ENCODE measurements at regions not wholly inside any gene's neighbourhood (a gene's known extent, or its start where the extent isn't known, plus 50 kb on each side); places are given as distances from the start of the nearest gene placed in this dataset.
"Not testable (repeated sequence)": the region's sequence is repeated elsewhere in the genome, so short reads cannot be mapped to it uniquely, and the experiment has no call there.

DNA sequence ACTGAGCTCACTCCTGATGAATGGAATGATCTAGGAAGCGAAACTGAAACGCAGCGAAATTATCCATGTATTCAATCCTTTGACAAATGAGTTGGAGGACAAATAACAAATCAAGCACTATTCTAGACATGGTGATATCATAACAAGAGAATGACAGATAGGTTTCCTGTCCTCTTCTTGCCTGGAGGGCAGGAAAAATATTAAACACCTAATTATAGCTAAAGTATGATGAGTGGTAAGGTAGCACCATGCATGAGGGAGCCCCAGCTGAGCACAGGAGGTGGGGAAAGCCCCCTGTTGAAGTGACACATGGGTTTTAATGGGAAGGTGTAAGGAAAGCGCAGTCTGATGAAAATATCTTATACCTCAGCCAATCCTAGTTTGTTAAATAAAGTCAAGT lies 225.2 kb downstream of the NPR3 start:
- H3K36me3 ChIP-seq (ENCODE audit: control insufficient read depth, insufficient read depth, low read length), result no peaks in the 10 kb centered on the region
- no peak for DNase-seq (ENCODE audit: low read depth)
- TF ChIP-seq, protein P1, sequence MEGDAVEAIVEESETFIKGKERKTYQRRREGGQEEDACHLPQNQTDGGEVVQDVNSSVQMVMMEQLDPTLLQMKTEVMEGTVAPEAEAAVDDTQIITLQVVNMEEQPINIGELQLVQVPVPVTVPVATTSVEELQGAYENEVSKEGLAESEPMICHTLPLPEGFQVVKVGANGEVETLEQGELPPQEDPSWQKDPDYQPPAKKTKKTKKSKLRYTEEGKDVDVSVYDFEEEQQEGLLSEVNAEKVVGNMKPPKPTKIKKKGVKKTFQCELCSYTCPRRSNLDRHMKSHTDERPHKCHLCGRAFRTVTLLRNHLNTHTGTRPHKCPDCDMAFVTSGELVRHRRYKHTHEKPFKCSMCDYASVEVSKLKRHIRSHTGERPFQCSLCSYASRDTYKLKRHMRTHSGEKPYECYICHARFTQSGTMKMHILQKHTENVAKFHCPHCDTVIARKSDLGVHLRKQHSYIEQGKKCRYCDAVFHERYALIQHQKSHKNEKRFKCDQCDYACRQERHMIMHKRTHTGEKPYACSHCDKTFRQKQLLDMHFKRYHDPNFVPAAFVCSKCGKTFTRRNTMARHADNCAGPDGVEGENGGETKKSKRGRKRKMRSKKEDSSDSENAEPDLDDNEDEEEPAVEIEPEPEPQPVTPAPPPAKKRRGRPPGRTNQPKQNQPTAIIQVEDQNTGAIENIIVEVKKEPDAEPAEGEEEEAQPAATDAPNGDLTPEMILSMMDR (IDR thresholded peaks at IDR 0.05; ENCODE audit: insufficient read depth, low read length, poor library complexity, severe bottlenecking), result no peak
- no peaks in the 10 kb centered on the region for H3K27me3 ChIP-seq (ENCODE audit: control insufficient read depth, insufficient read depth, low read length)
- H3K4me3 ChIP-seq (ENCODE audit: low read depth, low read length), result no peak overlapping the region

DNA sequence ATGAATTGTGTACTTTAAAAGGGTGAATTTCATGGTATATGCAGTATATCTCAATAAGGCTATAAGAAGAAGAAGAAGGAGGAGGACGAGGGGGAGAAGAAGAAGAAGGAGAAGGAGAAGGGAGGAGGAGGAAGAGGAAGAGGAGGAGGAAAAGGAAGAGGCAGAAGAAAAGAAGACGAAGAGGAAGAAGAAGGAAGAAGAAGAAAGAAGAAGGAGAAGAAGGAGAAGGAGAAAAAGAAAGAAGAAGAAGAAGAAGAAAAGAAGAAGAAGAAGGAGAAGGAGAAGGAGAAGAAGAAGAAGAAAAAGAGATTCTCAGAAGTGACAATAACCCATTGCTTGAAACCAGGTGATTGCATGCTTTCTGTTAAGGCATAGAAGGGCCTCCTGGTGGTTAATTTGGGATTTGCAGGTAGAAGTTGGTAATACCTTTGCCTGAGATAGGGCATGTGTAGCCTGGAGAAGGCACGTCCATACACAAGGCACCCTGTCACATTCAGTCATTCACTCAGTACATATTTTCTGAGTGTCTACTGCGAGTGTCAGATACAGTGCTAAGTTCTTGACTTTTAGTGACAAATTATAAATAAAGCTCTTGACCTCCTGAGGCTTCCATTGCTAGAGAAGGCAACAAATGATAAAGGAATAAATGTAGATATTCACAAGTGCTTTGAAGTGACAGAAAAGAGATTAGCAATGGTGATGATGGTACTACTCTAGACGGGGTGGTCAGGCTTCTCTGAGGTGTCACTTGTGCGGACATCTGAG lies 231.3 kb downstream of the NPR3 start:
- no peaks in the 10 kb centered on the region for H3K27me3 ChIP-seq (ENCODE audit: control insufficient read depth, insufficient read depth, low read length)
- DNase-seq (ENCODE audit: low read depth), result no peak
- H3K4me3 ChIP-seq (ENCODE audit: low read depth, low read length), result no peak overlapping the region
- no peaks in the 10 kb centered on the region for H3K36me3 ChIP-seq (ENCODE audit: control insufficient read depth, insufficient read depth, low read length)
- TF ChIP-seq, protein P1 (IDR thresholded peaks at IDR 0.05; ENCODE audit: insufficient read depth, low read length, poor library complexity, severe bottlenecking), result peak; percentile 35

DNA sequence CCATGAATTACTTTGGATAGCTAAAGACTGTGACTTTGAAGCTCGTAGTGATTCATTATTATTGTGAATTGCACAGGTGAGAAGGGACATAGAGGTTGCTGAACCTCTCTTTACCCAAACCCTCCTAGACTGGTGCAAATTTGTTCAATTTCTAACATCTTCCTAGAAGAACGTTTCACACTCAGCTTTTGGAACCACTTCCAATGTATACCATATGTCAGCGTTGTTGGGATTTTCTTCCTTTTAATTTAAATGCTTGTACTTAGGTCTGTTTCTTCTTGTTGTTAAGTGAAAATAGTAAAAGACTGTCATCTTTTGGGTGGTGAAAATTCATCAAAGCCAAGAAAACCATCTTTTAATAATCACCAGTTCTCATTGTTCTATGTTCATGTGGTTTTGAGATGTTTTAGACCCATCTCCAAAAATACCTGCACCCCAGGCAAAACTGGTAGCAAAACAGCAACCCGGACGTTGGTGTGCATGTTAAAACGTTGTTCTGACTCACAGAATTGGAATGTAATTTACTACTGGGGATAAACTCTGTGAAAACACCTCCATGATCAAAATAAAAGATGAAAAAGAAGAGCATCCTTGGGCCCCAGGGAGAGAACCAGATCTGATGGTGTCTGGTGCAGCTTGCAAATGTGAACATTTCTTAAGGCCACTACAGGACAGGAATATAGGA lies 238.3 kb downstream of the NPR3 start:
- TF ChIP-seq, protein P1 (IDR thresholded peaks at IDR 0.05; ENCODE audit: insufficient read depth, low read length, poor library complexity, severe bottlenecking), result no peak
- Histone ChIP-seq H3K27me3 (ENCODE audit: control insufficient read depth, insufficient read depth, low read length) (no peaks in the 10 kb centered on the region), H3K4me3 (ENCODE audit: low read depth, low read length) (no peak overlapping the region), H3K36me3 (ENCODE audit: control insufficient read depth, insufficient read depth, low read length) (no peaks in the 10 kb centered on the region)
- no peak for DNase-seq (ENCODE audit: low read depth)

DNA sequence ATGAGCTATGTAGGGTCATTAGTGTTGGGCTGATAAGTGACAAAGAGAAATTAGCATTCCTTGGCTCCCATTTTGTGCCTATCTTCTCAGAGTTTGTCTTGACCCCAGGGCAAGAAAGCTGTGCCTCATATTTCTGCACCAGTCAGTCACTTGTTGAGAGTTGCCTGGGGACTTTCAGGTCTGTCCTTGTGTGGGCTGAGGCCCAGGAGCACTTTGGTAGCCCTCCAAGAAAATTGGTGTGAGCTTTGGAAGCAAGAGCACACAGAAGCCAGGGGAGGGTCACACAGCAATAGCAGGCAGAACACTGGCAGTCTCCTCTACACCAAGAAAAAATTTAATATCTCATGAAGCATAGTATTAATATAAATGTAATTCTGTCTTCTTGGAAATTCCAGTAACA lies 239.9 kb downstream of the NPR3 start:
- TF ChIP-seq, protein P1 (IDR thresholded peaks at IDR 0.05; ENCODE audit: insufficient read depth, low read length, poor library complexity, severe bottlenecking), result no peak

DNA sequence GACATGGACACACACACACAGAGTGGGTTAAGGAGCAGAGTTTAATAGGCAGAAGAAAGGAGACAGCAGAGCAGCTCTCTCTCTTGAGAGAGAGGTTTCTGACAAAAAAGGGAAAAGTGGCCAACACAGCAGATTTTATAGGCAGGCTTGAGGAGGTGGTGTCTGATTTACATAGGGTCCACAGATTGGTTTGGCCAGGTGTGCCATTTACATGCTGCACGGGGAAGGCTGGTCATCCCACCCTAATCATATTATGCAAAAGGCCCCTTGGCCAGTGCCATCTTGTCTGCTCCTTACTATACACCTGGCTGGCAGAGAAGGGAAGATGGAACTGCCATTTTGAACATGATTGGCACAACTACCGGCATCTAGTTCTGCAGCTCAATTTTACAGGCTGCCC lies 240.8 kb downstream of the NPR3 start:
- no peak for DNase-seq (ENCODE audit: low read depth)
- TF ChIP-seq, protein P1 (IDR thresholded peaks at IDR 0.05; ENCODE audit: insufficient read depth, low read length, poor library complexity, severe bottlenecking), result no peak
- Histone ChIP-seq H3K4me3 (ENCODE audit: low read depth, low read length) (no peak overlapping the region), H3K27me3 (ENCODE audit: control insufficient read depth, insufficient read depth, low read length) (no peaks in the 10 kb centered on the region), H3K36me3 (ENCODE audit: control insufficient read depth, insufficient read depth, low read length) (no peaks in the 10 kb centered on the region)

More for the DNA sequence above, 239.9 kb downstream of the NPR3 start:
- no peaks in the 10 kb centered on the region for H3K27me3 ChIP-seq (ENCODE audit: control insufficient read depth, insufficient read depth, low read length)
- no peak overlapping the region for H3K4me3 ChIP-seq (ENCODE audit: low read depth, low read length)
- no peak for DNase-seq (ENCODE audit: low read depth)
- no peaks in the 10 kb centered on the region for H3K36me3 ChIP-seq (ENCODE audit: control insufficient read depth, insufficient read depth, low read length)

DNA sequence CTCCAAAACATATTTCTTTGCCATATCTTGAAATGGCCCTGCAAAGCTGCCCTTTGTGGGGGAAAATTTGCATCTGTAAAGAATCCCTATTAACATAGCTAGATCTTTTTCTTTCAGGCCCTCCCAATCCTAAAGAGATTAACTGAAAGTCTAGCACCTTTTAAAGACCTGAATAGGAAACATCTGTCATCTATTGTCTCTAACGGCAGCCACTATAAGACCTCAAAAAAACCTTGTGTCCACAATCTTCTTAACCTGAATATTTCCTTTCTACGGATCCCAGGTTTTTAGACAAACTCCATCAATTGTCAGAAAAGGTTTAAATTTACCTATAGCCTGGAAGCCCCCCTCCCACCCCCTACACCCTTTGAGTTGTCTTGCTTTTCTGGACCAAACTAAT lies 241.3 kb downstream of the NPR3 start:
- not testable (repeated sequence) for H3K4me3 ChIP-seq (ENCODE audit: low read depth, low read length); H3K36me3 ChIP-seq (ENCODE audit: control insufficient read depth, insufficient read depth, low read length); H3K27me3 ChIP-seq (ENCODE audit: control insufficient read depth, insufficient read depth, low read length); DNase-seq (ENCODE audit: low read depth)

All from kidney epithelial cell (primary cell).